MM.1S (cell line): ENCODE measurements at regions not wholly inside any gene's neighbourhood (a gene's known extent, or its start where the extent isn't known, plus 50 kb on each side); places are given as distances from the start of the nearest gene placed in this dataset.
"Not testable (repeated sequence)": the region's sequence is repeated elsewhere in the genome, so short reads cannot be mapped to it uniquely, and the experiment has no call there.

Experiments
- CTCF ChIP-seq: fragments of 300-600 bp; sonication (generic); IDR thresholded peaks from 2 replicates; pipeline ENCODE4 v1.5.1; 2016; ENCODE audit warnings: antibody characterized with exemption, low read length, mixed read lengths
- EZH2 ChIP-seq: fragments of 300-600 bp; sonication (generic); optimal IDR thresholded peaks from 2 replicates; pipeline ENCODE3; 2017; ENCODE audit warnings: low read depth, mild to moderate bottlenecking, antibody characterized with exemption, low read length, mixed read lengths

DNA sequence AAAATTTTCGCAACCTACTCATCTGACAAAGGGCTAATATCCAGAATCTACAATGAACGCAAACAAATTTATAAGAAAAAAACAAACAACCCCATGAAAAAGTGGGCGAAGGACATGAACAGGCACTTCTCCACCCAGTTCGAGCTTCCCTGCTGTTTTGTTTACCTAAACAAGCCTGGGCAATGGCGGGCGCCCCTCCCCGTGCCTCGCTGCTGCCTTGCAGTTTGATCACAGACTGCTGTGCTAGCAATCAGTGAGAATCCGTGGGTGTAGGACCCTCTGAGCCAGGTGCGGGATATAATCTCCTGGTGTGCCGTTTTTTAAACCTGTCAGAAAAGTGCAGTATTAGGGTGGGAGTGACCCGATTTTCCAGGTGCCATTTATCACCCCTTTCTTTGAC is 111.4 kb upstream of the UBQLN2 start:
- not testable (repeated sequence) for TF ChIP-seq CTCF, EZH2
